Heart left ventricle (tissue), 16 donors: ENCODE measurements at regions not wholly inside any gene's neighbourhood (a gene's known extent, or its start where the extent isn't known, plus 50 kb on each side); places are given as distances from the start of the nearest gene placed in this dataset.

Source experiments
- ATAC-seq, 4 donors: fragments of 200-7000 bp; cut with Tn5 transposase; one replicate each; pipeline ENCODE4 v1.9.1; 2020 to 2022; ENCODE audit warnings: moderate library complexity in 4 of 4, mild to moderate bottlenecking in 3 of 4, moderate number of reproducible peaks in 1 of 4
- DNase-seq, 5 donors: peaks; one replicate each; pipeline ENCODE4 v3.0.0-alpha.2; 2020
- H3K27ac ChIP-seq, 12 donors: fragments of 200-600 bp; sonication (generic) in 4 of 12; one replicate each; pipeline versions ENCODE4 v1.5.0 to v1.8.0; 2016 to 2022; ENCODE audit warnings: mild to moderate bottlenecking in 2 of 12
- H3K27me3 ChIP-seq, 9 donors: fragments of 200-600 bp; sonication (generic) in 2 of 9; one replicate each; pipeline versions ENCODE4 v1.5.1 to v1.8.0; 2016 to 2022; ENCODE audit warnings: mild to moderate bottlenecking in 3 of 9
- H3K36me3 ChIP-seq, 9 donors: fragments of 200-600 bp; sonication (generic) in 2 of 9; one replicate each; pipeline versions ENCODE4 v1.5.0 to v1.8.0; 2018 to 2022; ENCODE audit warnings: mild to moderate bottlenecking in 2 of 9
- H3K4me1 ChIP-seq, 12 donors: fragments of 200-600 bp; sonication (generic) in 4 of 12; one replicate each; pipeline versions ENCODE4 v1.5.0 to v1.8.0; 2016 to 2022; ENCODE audit warnings: mild to moderate bottlenecking in 3 of 12
- H3K4me3 ChIP-seq, 12 donors: fragments of 200-600 bp; sonication (generic) in 4 of 12; one replicate each; pipeline versions ENCODE4 v1.5.0 to v1.8.0; 2017 to 2022; ENCODE audit warnings: mild to moderate bottlenecking in 9 of 12, moderate library complexity in 4 of 12
- H3K9me3 ChIP-seq, 12 donors: fragments of 200-600 bp; sonication (generic) in 4 of 12; one replicate each; pipeline versions ENCODE4 v1.5.0 to v1.8.0; 2016 to 2022; ENCODE audit warnings: mild to moderate bottlenecking in 1 of 12
- CTCF ChIP-seq, 12 donors: fragments of 200-600 bp; sonication (generic) in 4 of 12; IDR thresholded peaks; one replicate each; pipeline versions ENCODE4 v1.5.0 to v1.8.0; 2018 to 2022; ENCODE audit warnings: antibody characterized with exemption in 12 of 12, mild to moderate bottlenecking in 5 of 12
- POLR2A ChIP-seq, 2 donors: fragments of 450-650 bp; IDR thresholded peaks; one replicate each; pipeline ENCODE4 v1.6.1; 2017; ENCODE audit warnings: antibody characterized with exemption in 2 of 2, mild to moderate bottlenecking in 2 of 2, moderate library complexity in 2 of 2
- WGBS, 4 donors: extraction: QIAGEN DNeasy Blood & Tissue Kit in 2 of 4; methylation state at CpG; one replicate each; pipeline versions ENCODE4 v1.1.5 to v1.1.7; 2013 to 2018; 5-methylcytosine and 5-hydroxymethylcytosine counted together
- intact Hi-C, 10 donors: fragments of 100-400 bp; cut with DNase I; formaldehyde crosslinking; loops; one replicate each; pipeline versions ENCODE4 v1.11.1 to v1.14.2; 2022
- donor health status: ischemic (EF 13 %, LVEDD 7.1; RV severe dilation, severe dysfunction).
- donor health status: healthy with polysubstance abuse.
- donor health status: DM: no; HTN: yes; CAD: no.
- donor health status: DM: no; HTN: no; CAD: no.
- donor health status: ischemic (EF 25% LVEDD 6.9; RV normal size, moderate dysfunction).
- donor health status: ischemic (EF 25% LVEDD 5.7; RV mildly dilated, moderate dysfunction).
- donor health status: healthy.
- donor health status: DM: yes; HTN: yes; CAD: no.
- donor health status: ischemic (EF 35%, LVEDD 5.7; RV mildly dilated, moderate dysfunction).
- donor health status: nonischemic (EF 11% LVEDD 7.7; RV severe dilation, severe dysfunction).
- donor health status: DM: yes; HTN: yes; CAD: no.
- donor health status: PGD.
- donor health status: ischemic (EF 29% LVEDD 5.4; RV normal size, mild dysfunction).
- donor health status: nonischemic (EF 23%, LVEDD 6.1; RV moderate dilation, normal function).

GRCh38 chr18:2336690-2337392 is 234.5 kb downstream of the METTL4 start:
- intact Hi-C loops: loop anchor here in 8 of 10 donors (5.0 to 10.0 kb wide), 4 partner anchors 198 to 210 kb away; no protein-coding TSS in a partner anchor
- H3K9me3 ChIP-seq: no peaks in the 10 kb centered on the region

GRCh38 chr18:2337552-2338141 is 233.7 kb downstream of the METTL4 start:
- Histone ChIP-seq H3K27me3 (no peaks in the 10 kb centered on the region), H3K27ac (no peak overlapping the region), H3K9me3 (no peaks in the 10 kb centered on the region), H3K36me3 (no peaks in the 10 kb centered on the region), H3K4me3 (no peak overlapping the region), H3K4me1 (no peaks in the 10 kb centered on the region)
- TF ChIP-seq POLR2A (IDR thresholded peaks at IDR 0.05) (no peak), CTCF (IDR thresholded peaks at IDR 0.05) (peak; percentile 19 to 59 (median 44))
- 46 to 60% (median 54%) methylated on average over 7 of the region's 7 CpGs for WGBS, 4 donors
- peak in 1 of 5 donors; percentile 23 for DNase-seq
- intact Hi-C loops: loop anchor here in 8 of 10 donors (5.0 to 10.0 kb wide), 4 partner anchors 197 to 210 kb away; no protein-coding TSS in a partner anchor
- ATAC-seq: no peak

More at GRCh38 chr18:2336690-2337392, 234.5 kb downstream of the METTL4 start:
- Histone ChIP-seq H3K4me1 (no peaks in the 10 kb centered on the region), H3K27me3 (no peaks in the 10 kb centered on the region), H3K27ac (no peak overlapping the region), H3K4me3 (no peak overlapping the region), H3K36me3 (no peaks in the 10 kb centered on the region)
- no peak for TF ChIP-seq CTCF (IDR thresholded peaks at IDR 0.05)
- TF ChIP-seq POLR2A (IDR thresholded peaks at IDR 0.05): no peak
- DNase-seq (no peak), ATAC-seq (no peak)

- Histone ChIP-seq H3K36me3 (no peaks in the 10 kb centered on the region), H3K27ac (no peak overlapping the region), H3K4me1 (no peaks in the 10 kb centered on the region), H3K4me3 (no peak overlapping the region), H3K27me3 (no peaks in the 10 kb centered on the region), H3K9me3 (no peaks in the 10 kb centered on the region)
- intact Hi-C loops: loop anchor here in 8 of 10 donors (5.0 to 10.0 kb wide), 4 partner anchors 196 to 209 kb away; no protein-coding TSS in a partner anchor
- 71 to 76% (median 74%) methylated on average over 3 of the region's 3 CpGs for WGBS, 4 donors
- DNase-seq (no peak), ATAC-seq (no peak)
- TF ChIP-seq CTCF (IDR thresholded peaks at IDR 0.05) (no peak), POLR2A (IDR thresholded peaks at IDR 0.05) (no peak)
Observed at GRCh38 chr18:2338601-2339000, 232.7 kb downstream of the METTL4 start.

GRCh38 chr18:2340335-2340734 is 231.0 kb downstream of the METTL4 start:
- ATAC-seq (no peak), DNase-seq (no peak)
- WGBS, 4 donors: 88 to 89% (median 89%) methylated on average over 4 of the region's 4 CpGs
- no peak for TF ChIP-seq CTCF (IDR thresholded peaks at IDR 0.05)
- TF ChIP-seq POLR2A (IDR thresholded peaks at IDR 0.05): no peak
- Histone ChIP-seq H3K36me3 (no peaks in the 10 kb centered on the region), H3K9me3 (no peaks in the 10 kb centered on the region), H3K27ac (no peak overlapping the region), H3K27me3 (no peaks in the 10 kb centered on the region), H3K4me3 (no peak overlapping the region), H3K4me1 (no peaks in the 10 kb centered on the region)
- intact Hi-C loops: loop anchor here in 1 of 10 donors (5.0 kb wide), 1 partner anchor 202 kb away; no protein-coding TSS in a partner anchor
